HG03520 (cell line): ENCODE measurements at regions not wholly inside any gene's neighbourhood (a gene's known extent, or its start where the extent isn't known, plus 50 kb on each side); places are given as distances from the start of the nearest gene placed in this dataset.

Experiments
- ATAC-seq: cut with Tn5 transposase; IDR thresholded peaks from one replicate; pipeline ENCODE4 v1.9.1; 2021; ENCODE audit warnings: mild to moderate bottlenecking, moderate library complexity; ENCODE audit not compliant: unreplicated experiment

DNA sequence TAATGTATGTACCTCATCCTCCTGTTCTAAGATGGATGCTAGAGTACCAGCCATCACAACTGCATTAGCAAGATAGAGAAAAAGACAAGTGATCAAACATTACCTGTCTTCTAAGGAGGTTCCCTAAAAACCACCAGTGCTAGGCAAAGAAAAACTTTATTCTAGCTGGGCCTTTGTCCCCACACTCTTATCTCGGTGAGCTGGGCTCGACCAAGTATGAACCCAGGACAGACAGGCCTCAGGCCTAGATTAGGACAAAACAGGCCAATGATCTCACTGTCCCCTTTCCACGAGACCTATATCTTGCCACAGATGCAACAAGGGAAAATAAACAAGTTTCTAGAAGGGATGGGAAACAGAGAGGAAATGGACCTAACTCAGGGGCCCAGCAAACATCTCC is 127.6 kb upstream of the PKDCC start:
- no peak for ATAC-seq

DNA sequence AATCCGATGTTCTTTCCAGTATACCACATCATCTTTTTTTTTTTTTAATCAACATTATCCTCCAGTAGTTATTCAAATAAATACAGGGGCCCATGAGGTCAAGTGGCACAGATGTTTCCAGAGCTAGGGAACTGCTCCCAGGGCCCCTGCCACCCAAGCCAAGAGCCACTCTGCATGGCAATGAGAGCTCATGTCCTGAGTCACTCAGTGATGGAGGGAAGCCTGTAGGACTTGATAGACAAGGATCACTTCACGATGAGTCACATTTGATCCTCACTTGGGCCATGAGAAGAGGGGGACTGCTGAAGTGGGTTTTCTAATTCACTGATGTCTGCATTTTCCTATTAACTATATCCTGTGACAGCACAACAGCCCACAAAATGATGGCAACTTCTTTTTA is 127.0 kb upstream of the PKDCC start:
- ATAC-seq: no peak

DNA sequence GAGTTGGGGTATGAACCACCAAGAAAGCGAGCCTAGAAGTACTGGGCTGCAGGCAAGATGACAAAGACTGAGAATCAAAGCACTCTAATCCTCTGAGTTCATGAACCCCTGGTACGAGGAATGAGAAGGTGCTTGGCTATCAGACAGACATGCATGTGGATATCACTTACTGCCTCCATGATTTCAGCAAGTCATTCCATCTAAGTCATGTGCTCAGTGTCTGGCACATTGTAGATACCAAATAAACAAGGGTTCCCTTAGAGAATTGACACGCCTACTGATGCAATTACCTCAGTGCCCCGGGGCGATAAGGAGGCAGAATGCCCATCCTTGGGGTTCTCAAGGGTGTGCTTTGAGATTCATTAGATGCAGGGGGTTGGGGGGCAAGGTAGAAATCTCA is 125.6 kb upstream of the PKDCC start:
- no peak for ATAC-seq

GRCh38 chr2:41923156-41923786 is 124.5 kb upstream of the PKDCC start:
- no peak for ATAC-seq

DNA sequence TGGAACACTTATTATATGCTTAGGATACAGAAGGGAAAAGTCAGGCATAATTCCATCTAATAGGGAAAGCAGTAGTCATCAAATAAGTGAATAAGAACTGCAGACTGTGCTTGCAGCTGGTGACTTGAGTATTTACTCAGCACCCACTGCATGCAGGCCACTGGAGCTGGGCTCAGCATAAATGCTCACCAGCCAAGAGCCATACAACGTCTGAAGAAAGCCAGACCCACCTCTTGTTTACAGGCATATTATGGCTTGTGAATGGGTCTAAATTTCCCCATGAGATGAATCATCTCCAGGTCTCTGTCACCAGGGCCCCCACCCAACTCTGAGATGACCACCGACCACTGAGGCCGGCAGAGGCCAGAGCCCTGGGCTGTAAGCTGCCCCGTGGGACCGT is 123.8 kb upstream of the PKDCC start:
- ATAC-seq: no peak

GRCh38 chr2:41924709-41925408 is 123.0 kb upstream of the PKDCC start:
- ATAC-seq: no peak

DNA sequence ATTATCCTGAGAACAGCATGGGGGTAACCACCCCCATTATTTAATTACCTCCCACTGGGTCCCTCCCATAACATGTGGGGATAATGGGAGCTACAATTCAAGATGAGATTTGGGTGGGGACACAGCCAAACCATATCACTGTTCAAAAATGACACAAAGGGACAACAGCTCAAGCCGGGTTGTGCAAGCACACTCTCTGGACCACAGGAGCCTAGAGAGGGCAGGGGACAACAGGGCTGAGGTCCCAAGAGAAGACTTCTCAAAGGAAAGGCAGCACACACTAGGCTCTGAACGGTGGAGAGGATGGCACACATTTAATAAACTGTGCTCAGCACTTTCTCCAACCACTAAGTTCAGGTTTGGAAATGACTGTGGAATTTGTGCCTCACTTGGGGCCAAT is 122.1 kb upstream of the PKDCC start:
- ATAC-seq: no peak

- no peak for ATAC-seq
Observed at GRCh38 chr2:41926614-41927580, 120.9 kb upstream of the PKDCC start.

DNA sequence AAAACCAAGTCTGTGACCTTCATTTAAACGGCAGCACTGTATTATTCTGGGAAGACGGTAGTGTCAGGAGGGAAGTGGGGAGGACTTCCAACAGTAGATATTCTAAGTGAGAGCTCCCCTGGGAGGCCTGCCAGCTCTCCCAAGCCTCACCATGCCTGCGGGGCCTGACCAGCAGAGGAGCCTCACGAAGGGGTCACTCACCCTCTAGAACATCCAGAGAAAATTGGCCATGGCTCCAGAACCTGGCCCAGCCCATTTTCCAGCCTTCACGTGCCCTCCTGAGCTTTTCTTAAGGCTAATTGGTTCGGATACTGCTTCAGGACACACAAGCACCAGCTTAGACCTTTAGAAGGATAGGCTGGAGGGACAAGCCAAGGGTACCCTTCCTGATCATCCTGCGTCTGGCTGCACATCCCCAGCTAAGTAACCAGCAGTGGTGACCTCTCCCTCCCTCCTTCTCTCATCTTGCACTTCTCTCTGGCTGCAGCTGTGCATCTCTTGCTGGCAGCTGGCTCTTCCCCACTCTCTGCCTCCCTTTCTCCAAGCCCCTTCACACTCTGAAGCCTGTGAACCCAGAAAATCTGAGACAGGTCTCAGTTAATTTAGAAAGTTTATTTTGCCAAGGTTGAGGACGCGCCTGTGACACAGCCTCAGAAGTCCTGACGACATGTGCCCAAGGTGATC is 120.1 kb upstream of the PKDCC start:
- no peak for ATAC-seq

GRCh38 chr2:41928526-41928925 is 119.3 kb upstream of the PKDCC start:
- no peak for ATAC-seq

- ATAC-seq: no peak
Observed at GRCh38 chr2:41930807-41931566, 116.8 kb upstream of the PKDCC start.

DNA sequence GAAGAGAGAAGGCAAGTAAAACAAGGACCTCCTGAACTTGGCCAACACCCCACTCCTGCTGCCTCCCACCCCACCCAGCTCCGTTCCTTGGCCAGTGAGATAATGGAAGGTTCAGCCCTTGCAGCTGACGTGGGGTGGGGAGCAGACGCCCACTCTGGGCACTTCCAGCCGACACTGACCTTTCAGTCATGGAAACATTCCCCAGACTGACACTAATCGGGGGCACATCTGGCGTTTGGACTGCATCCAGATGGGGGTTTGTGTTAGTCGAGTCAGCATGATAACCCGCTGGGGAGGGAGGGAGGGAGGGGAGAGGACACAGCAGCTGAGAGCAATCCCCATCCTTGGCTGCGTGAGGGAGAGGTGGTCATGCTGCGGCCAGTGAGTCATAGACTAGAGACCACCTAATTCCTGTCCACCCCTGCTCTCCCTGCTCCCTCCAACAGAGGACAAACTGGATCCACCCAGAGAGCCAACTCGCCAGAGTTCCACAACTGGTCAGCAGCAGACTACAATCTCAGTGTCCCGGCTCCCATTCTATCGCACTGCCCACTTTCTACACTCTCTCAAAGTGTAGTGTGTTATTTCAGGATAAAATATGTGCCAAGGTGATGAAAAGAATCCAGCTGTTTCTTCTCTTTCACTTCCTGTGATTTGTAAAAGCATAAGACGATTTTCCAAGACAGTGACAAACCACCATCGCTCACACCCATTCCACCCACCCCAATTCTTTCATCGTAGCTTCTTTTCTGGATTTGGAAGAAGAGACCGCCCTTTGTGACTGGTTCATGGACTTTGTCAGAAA is 115.4 kb upstream of the PKDCC start:
- no peak for ATAC-seq

GRCh38 chr2:41933046-41933420 is 114.8 kb upstream of the PKDCC start:
- ATAC-seq: no peak

DNA sequence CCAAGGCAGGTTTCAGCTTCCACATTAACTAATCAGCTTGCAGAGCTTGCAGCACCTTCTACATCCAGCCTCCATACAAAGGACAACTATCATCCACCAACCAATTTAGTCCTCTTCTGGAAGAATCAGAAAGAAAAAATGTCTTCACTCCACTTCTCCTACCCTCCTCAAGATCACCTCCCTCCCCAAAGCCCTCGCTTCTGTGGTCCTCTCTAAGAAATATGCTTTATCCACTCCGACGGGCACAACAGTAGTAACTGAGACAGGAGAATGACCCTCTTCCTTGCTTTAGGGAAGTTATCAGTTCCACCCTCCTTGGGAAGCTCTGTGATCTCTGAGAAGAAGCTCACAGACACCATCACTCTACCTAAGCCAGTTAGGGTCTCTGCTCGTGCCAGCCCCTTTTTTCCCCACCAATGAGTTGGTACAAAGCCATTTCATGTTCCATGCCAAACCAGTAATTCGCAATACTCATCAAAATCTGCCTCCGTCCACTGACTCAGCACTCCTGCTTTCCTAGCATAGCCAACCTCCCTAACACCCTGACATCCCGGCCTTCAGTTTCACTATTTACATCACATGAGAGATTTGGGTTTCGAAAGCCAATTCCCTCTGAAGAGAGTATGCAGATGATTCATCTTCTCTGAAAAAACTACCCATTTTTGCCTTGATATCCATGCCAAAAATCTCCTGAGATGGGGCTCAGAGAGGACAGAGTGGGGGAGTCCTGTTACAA is 114.1 kb upstream of the PKDCC start:
- ATAC-seq: no peak

DNA sequence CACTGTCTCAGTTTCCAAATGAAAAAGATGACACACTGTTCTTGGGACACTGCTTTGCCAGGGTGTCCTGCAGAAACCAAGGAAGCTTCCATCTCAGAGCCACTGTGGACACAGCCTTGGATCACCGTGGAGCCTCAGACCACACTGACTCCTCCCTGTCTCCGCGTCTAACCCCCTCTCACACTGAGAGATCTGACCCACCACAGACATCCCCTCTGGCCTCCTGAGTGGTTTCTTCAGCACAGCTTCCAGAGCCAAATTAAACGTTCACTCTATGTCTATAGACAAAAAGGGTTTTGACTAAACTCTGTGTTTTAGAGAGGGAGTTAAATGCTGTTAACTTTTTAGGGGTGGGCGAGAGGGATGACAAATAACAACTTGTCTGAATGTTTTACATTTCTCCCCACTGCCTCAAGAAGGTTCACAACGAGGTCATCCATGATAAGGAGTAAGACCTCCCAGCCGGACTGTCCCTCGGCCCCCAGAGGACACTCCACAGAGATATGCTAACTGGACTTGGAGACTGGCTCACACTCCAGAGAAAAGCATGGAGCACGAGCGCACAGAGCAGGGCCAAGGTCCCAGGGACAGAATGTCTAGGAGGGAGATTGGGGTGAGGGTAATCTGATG is 113.4 kb upstream of the PKDCC start:
- no peak for ATAC-seq

GRCh38 chr2:41935002-41935401 is 112.8 kb upstream of the PKDCC start:
- no peak for ATAC-seq

DNA sequence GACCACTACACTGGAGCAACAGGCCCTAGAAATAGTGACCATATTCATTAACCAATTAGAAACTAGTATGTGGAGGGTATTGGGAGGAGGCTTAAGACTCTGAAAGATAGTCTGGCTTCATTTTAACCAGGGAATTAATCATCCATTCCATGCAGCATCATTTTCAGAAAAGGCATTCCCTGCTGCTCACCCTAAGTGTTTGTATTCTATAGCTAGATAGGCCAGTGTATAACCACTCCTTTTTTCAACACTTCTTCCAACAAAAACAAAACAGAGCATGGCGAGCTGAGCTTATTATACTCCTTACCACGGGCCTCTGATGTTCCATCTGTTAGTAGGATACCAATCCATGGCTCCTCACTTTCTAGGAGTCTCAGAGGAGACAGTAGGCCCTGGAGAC is 112.0 kb upstream of the PKDCC start:
- ATAC-seq: no peak

DNA sequence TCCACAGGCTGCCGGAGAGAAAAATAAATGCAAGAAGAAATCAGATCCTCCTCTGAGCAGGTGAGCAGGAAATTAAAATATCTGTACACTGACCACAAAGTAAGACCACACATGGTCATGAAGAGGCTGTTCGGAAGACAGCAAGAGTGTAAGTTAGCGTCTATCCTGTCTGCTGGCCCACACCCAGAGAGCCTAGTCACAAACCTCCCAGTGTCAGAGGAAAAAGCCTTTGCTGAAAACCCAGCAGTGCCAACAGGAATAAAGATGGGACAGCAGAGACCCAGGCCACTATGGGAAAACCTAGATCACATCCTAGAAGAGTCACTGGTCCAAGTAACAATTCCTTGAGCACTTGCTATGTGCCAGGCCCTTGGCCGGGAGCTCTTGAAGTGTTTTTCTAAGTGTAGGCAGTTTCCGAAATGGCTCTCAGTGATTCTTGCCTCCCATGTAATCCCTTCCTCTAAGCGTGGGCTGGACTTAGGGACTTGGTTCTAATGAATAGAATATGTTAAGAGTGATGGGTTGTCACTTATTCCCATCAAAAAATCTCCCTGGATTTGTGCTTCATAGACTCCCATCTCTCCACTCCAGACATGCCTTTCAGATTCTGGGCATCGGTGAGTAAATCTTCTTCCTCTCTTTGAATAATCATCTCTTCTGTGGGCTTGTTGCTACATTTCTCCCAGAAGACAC is 110.9 kb upstream of the PKDCC start:
- no peak for ATAC-seq
